GM20431 (cell line): ENCODE measurements at regions not wholly inside any gene's neighbourhood (a gene's known extent, or its start where the extent isn't known, plus 50 kb on each side); places are given as distances from the start of the nearest gene placed in this dataset.
"Not testable (repeated sequence)": the region's sequence is repeated elsewhere in the genome, so short reads cannot be mapped to it uniquely, and the experiment has no call there.

Source experiments
- in situ Hi-C: fragments of 300-500 bp; cut with MseI, MboI; formaldehyde crosslinking; loops from one replicate; pipeline ENCODE4 v1.15.0; 2020; ENCODE audit warnings: low sequenced_read_pairs; ENCODE audit not compliant: unreplicated experiment

DNA sequence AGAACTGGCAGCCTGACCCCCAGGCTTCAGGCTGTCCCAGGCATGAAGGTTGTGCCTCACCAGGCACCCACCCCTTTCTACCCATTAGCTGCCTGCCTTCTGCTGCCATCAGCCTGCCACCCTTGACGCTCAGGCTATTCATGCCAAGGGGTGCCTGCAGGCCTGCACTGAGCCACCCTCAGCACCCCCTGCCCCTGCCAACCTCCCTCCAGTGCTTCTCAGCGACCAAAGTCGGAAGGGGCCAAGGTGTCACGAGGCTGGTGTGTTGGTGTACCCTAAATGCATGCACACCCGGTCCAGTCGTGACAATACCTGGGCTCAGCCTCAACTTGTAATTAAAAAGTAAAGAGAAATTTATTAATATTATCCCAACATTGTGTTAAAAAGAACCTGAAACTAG lies 422.7 kb downstream of the ARL4A start:
- in situ Hi-C loops, result no loop called here

DNA sequence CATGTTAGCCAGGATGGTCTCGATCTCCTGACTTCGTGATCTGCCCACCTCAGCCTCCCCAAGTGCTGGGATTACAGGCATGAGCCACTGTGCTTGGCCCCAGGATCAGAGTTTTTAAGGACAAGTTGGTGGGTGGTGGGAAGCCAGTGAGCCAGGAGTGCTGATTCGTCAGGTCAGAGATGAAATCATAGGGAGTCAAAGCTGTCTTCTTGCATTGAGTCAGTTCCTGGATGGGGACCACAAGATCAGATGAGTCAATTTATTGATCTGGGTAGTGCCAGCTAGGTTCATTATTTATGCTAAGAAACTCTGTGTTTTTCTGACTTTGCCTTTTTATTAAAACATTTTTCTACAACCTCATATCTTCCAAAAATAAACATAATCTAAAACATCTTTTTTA lies 423.8 kb downstream of the ARL4A start:
- in situ Hi-C loops, result no loop called here

DNA sequence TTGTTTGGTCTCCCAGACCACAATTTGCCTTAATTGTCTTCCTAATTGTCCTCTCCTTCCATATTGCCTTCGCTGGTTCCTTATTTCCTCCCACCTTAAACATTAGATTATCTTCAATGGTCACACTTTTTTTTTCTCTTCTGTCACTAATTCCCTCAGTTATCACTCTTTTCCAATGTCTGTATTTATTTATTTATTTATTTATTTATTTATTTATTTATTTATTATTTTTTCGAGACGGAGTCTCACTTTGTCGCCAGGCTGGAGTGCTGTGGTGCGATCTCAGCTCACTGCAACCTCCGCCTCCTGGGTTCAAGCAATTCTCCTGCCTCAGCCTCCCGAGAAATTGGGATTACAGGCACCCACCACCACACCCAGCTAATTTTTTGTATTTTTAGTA lies 426.8 kb downstream of the ARL4A start:
- in situ Hi-C loops, result not testable (repeated sequence)

DNA sequence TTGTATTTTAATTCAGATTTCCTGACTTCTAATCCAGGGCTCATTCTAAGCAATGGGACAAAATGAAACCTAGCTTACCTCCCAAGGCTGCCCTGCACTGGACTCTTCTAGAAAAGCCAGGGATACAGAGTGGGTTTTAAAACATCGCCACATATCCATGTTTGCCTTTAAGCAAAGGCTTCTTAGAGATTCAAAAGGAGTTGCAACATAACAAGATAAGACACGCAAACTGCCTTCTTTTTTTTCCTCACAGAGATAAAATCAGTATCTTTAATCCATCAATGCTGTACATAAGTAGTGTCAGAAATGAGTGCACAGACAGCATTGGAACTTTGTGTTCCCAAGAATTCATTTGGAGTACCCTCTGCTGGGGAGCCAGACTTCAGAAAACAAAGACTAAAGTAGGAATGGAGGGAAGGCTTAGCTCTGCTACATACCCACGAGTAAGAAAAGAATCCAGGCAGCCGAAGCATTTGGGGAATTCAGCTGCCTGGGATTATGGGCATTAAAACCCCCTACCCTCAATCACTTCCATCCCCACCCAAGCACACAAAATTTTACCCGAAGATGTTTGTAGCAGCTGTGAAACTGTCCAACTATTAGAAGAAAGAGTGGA lies 427.8 kb downstream of the ARL4A start:
- in situ Hi-C loops, result no loop called here

DNA sequence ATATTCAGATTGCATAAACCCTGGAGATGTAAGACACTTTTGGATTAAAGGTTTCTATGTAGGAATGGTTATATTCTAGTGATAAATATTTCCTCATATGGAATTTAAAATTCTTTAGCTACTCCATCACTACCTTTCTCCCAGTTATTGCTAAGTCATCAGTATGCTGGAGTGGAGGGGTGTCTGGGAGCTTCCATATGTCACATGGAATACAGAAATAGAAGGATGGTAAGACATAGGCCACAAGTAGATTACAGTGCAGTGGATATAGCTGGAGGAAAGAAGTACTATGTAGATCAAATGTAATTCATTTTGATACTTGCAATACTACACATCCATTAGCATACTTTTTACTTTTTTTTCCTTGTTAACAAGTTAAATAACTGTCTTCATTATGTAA lies 428.4 kb downstream of the ARL4A start:
- in situ Hi-C loops, result no loop called here

DNA sequence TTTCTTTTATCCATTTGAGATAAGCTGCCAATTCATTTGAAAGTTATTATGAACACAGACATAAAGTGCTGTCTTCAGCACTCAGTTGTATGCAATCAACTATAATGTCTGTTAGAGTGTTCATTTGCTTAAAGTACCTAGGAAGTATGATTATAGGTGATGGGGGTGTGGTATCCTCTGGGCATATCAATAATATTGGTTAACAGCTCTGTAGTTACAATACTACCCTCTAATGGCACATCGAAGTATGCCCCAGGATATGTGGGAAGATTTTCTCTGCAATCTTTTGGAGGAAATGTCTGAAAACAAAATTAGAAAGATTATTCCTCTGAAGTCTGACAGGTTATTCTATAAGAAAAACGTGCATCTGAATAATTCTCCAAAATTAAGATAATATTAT lies 429.7 kb downstream of the ARL4A start:
- in situ Hi-C loops, result no loop called here

DNA sequence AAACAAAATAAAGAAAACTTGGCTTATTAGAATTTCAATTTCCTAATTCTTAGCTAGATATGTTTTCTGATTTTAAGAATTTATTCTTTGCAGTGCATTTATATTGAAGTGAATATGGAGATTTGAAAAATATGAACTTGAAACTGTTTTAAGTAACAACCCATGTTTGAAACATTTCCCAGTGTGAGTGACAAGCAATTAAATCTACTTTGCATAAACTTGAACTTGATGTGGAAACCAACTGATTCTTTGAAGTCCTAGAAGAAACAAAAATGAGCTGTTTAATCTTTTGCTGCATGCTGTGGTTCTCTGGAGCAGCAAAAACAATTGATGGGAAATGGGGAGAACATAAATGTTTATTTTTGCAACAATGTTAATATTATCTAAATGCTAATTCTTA lies 430.2 kb downstream of the ARL4A start:
- in situ Hi-C loops, result no loop called here

DNA sequence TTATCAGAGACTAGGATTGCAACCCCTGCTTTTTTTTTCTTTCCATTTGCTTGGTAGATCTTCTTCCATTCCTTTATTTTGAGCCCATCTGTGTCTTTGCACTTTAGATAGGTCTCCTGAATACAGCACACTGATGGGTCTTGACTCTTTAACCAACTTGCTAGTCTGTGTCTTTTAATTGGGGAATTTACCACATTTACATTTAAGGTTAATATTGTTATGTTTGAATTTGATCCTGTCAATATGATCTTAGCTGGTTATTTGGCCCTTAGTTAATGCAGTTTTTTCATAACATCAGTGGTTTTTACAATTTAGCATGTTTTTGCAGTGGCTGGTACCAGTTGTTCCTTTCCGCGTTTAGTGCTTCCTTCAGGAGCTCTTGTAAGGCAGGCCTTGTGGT lies 437.2 kb downstream of the ARL4A start:
- in situ Hi-C loops, result not testable (repeated sequence)

DNA sequence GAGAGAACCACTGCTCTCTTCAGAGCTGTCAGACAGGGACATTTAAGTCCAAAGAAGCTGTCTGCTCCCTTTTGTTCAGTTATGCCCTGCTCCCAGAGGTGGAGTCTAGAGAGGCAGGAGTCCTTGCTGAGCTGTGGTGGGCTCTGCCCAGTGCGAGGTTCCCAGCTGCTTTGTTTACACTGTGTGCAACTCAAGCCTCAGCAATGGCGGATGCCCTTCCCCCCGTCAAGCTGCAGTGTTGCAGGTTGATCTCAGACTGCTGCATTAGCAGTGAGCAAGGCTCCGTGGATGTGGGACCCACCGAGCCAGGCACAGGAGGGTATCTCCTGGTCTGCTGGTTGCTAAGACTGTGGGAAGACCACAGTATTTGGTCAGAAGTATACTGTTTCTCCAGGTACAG lies 438.9 kb downstream of the ARL4A start:
- in situ Hi-C loops, result no loop called here

DNA sequence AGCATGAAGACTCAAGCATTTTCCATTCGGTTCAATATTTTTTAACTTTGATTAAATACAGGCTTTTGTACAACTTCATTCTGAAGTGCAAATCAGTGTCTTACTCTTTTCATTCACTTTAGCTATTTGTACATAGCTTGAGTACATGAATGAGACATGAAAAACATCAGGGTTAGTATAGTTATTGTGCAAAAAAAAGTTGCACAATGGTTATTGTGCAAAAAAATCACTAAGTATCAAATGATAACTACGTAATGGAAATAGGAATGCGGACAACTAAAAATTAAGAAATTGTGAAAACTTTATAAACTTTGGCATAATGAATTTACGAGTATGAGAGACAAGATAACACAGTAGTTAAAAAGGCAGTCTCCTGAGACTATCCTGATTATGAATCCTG lies 442.9 kb downstream of the ARL4A start:
- in situ Hi-C loops, result no loop called here

DNA sequence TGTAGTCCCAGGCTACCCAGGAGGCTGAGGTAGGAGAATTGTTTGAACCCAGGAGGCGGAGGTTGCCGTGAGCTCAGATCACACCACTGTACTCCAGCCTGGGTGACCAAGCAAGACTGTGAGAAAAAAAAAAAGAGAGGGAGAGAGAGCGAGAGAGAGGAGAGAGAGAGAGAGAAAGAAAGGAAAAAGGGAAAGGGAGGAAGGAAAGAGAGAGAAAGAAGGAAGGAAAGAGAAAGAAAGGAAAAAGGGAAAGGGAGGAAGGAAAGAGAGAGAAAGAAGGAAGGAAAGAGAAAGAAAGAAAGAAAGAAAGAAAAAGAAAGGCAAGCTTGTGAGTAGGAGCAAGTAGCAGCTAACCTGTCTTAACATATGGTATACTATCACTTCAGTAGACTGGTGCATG lies 443.5 kb downstream of the ARL4A start:
- in situ Hi-C loops, result not testable (repeated sequence)

DNA sequence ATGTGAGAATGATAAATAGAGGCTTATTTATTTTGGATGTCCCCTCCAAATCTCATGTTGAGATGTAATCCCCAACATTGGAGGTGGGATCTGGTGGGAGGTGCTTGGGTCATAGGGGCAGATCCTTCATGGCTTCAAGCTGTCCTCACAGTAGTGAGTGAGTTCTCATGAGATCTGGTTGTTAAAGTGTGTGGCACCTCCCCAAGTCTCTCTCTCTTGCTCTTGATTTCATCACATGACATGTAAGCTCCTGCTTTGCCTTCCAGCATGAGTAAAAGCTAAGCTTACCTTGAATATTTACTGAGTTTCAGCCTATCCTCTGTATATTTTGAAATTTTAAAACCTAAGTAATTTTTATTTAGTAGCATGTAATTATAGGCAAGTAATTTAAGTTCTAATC lies 444.9 kb downstream of the ARL4A start:
- in situ Hi-C loops, result no loop called here

DNA sequence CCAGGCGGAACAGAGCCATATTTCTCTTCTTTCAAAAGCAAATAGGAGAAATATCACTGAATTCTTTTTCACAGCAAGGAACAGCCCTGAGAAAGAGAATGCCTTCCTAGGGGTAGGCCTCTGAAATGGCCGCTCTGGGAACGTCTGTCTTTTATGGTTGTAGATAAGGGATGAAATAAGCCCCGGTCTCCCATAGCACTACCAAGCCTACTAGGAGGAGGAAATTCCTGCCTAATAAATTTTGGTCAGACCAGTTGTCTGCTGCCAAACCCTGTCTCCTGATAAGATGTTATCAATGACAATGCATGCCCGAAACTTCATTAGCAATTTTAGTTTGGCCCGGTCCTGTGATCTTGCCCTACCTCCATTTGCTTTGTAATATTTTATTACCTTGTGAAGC lies 448.9 kb downstream of the ARL4A start:
- in situ Hi-C loops, result not testable (repeated sequence)

DNA sequence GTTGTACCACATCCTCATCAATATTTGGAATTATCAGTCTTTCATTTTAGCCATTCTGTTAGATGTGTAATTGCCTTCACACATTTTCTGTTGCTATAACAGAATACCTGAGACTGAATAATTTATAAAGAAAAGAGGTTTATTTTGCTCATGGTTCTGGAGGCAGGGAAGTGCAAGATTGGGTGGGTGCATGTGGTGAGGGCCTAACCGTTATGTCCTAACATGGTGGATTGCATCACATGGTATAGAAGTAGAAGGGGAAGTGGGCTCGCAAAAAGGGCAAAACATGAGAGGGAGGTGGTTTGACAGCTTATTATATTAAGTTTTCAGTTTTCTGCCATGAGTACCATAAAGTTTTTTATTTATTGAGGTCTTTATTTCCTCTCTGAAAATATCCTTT lies 452.0 kb downstream of the ARL4A start:
- in situ Hi-C loops, result no loop called here

DNA sequence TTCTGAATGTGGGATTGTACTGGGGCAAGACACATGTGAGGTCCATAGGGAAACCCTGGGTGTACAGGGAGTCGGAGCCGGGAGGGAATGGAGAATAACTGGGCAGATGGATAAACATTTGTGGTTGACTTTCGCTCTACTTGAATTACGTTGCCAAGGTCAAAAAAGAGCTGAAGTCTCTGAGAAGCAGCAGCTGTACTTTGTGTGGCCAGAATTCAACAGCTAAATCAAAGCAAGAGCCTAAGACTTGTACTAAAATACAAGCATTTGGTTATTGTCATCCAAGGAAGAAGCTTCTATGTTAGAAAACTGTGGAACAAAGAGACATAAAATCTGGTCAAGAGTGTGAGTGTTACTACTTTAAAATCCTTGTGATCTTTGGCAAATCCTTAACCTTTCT lies 457.2 kb downstream of the ARL4A start:
- in situ Hi-C loops, result no loop called here

DNA sequence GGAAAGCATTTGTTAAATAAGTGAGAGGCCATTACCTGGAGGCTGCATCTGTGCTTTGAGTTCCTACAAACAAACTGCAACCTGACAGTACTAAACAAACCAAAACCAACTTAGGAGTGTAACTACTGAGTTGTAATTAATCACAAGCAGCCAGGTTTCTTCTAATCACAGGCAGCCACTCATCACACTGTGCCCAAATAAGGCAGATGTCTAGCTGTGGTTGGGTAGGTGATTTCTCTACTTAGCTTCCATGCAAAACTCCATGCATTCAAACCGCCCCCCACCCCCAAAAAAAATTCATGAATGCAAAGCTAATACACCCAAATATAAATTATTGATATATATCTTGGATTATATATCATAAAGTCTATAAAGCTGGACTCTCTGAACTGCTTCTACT lies 461.1 kb downstream of the ARL4A start:
- in situ Hi-C loops, result no loop called here

DNA sequence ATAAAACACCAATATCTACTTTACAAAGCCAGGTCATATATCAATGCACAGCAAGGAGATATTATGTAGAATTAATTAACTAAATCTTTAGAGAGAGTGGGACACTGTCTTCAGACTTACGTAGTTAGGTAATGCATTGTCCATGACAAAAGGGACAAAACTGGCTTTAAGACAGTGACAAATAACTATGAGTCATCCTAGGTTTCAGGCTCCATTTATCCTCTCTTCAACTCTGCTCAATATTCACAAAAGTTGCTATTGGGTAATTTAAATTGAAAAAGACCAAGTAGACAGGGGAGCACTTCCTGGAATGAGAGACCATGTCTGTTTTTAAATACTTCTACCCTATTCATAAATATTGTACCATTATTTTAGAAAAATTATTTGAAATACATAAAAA lies 464.5 kb downstream of the ARL4A start:
- in situ Hi-C loops, result no loop called here

DNA sequence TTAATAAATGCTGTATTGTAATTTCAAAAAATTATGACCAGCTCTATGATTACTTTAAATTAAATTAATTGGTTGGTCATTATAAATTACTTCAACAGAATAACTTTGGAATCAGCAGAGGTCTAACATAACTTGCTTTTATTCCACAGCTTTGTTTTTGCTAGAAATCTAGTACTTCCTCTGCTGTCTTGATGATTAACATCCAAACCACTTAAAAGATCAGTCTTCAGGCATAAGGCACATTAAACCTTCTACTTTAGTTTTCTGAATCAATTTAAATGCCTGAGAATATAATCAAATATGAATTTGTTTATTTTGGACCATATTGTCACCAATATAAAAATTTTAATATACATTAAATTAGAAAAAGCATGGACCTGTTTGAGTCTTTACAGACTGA lies 465.3 kb downstream of the ARL4A start:
- in situ Hi-C loops, result no loop called here

DNA sequence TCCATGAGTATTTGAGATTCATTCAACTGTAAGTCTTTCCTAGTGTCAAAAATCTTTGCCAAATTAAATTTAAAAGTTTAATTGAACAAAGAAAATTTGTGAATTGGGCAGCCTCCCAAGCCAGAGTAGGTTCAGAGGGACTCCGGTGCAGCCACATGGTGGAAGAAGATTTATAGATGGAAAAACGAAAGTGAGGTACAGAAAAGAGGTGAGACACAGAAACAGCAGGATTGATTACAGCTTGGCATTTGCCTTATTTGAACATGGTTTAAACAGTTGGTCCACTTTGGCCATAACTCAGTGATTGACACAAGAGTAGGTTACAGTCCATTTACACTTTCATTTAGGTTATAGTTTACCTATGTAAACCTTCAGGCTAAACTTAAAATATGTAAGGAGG lies 465.8 kb downstream of the ARL4A start:
- in situ Hi-C loops, result no loop called here

DNA sequence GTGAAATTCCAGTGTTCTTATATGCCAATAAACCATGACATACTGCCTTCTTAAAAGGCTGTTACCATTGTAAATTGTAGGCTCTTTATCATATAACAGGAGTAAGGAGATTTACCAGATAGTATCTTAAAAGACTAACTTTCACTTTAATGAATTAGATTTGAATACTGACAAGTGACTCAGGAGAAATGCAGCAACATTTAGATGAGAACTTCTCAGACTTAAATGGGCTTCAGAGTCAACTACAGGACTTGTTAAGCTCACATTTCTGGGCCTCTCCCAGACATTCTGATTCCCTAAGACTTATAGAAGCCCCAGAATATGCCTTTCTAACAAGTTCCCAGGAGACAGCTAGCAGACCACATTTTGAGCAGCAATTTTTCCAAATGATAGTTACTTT lies 466.3 kb downstream of the ARL4A start:
- in situ Hi-C loops, result no loop called here

DNA sequence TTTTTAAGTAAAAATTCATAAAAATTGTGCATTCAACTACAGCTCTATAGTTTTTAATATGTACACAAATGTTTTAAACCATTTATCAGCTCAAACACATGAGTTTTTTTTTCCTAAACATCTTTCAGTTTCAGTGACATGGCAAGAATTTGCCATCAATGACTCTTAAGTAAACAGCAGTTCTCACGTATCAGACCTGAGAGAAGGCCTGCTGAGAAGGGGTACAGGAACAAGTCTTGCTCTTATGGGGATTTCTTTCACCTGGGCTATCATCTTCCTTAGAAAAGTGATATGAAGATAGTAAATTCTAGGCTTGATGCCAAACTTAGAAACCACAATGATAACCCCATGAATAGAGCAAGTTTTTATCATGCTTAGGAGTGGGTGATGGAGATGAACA lies 467.8 kb downstream of the ARL4A start:
- in situ Hi-C loops, result no loop called here

DNA sequence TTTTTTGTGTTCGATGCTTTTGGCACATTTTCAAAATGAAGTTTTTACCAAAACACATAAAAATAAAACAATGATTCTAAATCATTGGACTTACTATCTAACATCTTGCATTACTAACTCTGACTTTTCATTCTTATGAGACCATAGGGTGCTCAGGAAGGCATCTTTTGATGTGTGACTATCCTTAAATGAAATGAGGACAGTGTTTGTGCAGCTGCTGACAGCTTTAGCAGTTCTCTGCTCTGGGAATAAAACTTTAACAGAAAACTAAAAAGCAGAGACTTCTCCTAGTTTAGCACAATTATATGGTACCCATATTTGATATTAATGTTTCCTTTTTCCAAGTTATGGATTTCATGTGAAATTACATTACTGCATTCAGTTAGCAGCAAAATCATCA lies 471.6 kb downstream of the ARL4A start:
- in situ Hi-C loops, result no loop called here
